Natural killer cell (primary cell): ENCODE measurements at regions not wholly inside any gene's neighbourhood (a gene's known extent, or its start where the extent isn't known, plus 50 kb on each side); places are given as distances from the start of the nearest gene placed in this dataset.
"Not testable (repeated sequence)": the region's sequence is repeated elsewhere in the genome, so short reads cannot be mapped to it uniquely, and the experiment has no call there.

Experiments
- ATAC-seq, 3 donors: fragments of 150-1000 bp in 2 of 3; fragments of 200-7000 bp in 1 of 3; cut with Tn5 transposase; 1 replicate in 1 of 3; 2 replicates in 2 of 3; pipeline ENCODE4 v1.10.0; 2021; ENCODE audit warnings: mild to moderate bottlenecking in 2 of 3, moderate library complexity in 2 of 3
- DNase-seq, 2 donors: peaks; one replicate each; pipeline versions ENCODE4 v3.0.0 to v3.0.0-alpha.2; 2013 to 2021; ENCODE audit warnings: mixed read lengths in 1 of 2
- H3K27ac ChIP-seq: one replicate; pipeline ENCODE4 v1.5.1; 2013; ENCODE audit warnings: mild to moderate bottlenecking, low read length
- H3K27me3 ChIP-seq: one replicate; pipeline ENCODE4 v1.6.1; 2013; ENCODE audit warnings: low read length; ENCODE audit not compliant: control insufficient read depth, insufficient read depth
- H3K36me3 ChIP-seq: one replicate; pipeline ENCODE4 v1.6.1; 2013; ENCODE audit warnings: low read length; ENCODE audit not compliant: control insufficient read depth, insufficient read depth
- H3K4me1 ChIP-seq: one replicate; pipeline ENCODE4 v1.6.1; 2013; ENCODE audit warnings: low read length; ENCODE audit not compliant: control insufficient read depth, insufficient read depth
- H3K4me3 ChIP-seq: one replicate; pipeline ENCODE4 v1.5.1; 2013; ENCODE audit warnings: low read length
- H3K9me3 ChIP-seq: one replicate; pipeline ENCODE4 v1.6.1; 2013; ENCODE audit warnings: low read length; ENCODE audit not compliant: control insufficient read depth, insufficient read depth
- H3K27ac Mint-ChIP-seq, 2 donors: one replicate each; pipeline ENCODE4 v1.8.0; 2022; ENCODE audit warnings: mild to moderate bottlenecking in 2 of 2, mixed read lengths in 2 of 2, moderate library complexity in 1 of 2
- H3K27me3 Mint-ChIP-seq, 2 donors: one replicate each; pipeline ENCODE4 v1.8.0; 2022; ENCODE audit warnings: low read depth in 2 of 2, mixed read lengths in 2 of 2
- H3K36me3 Mint-ChIP-seq: one replicate; pipeline ENCODE4 v1.8.0; 2022; ENCODE audit warnings: mixed read lengths
- H3K4me1 Mint-ChIP-seq, 2 donors: one replicate each; pipeline ENCODE4 v1.8.0; 2022; ENCODE audit warnings: mixed read lengths in 2 of 2
- H3K4me3 Mint-ChIP-seq: one replicate; pipeline ENCODE4 v1.8.0; 2022; ENCODE audit warnings: mild to moderate bottlenecking, moderate library complexity, mixed read lengths
- H3K9me3 Mint-ChIP-seq, 2 donors: one replicate each; pipeline ENCODE4 v1.8.0; 2022; ENCODE audit warnings: mixed read lengths in 2 of 2
- WGBS: methylation state at CpG from one replicate; pipeline ENCODE4 v1.1.7; 2013; ENCODE audit warnings: missing lambda C conversion rate; ENCODE audit not compliant: insufficient coverage; 5-methylcytosine and 5-hydroxymethylcytosine counted together
- intact Hi-C: fragments of 100-400 bp; cut with micrococcal nuclease; formaldehyde crosslinking; loops from one replicate; pipeline ENCODE4 v1.14.2; 2022
- TF ChIP-seq, protein P1 (sequence below): fragments of 200-600 bp; IDR thresholded peaks from one replicate; pipeline ENCODE4 v1.8.0; 2022; ENCODE audit warnings: antibody characterized with exemption

GRCh38 chr22:26837784-26838470 lies 180.5 kb downstream of the MIAT start:
- ATAC-seq (no peak), DNase-seq (no peak)
- no peak overlapping the region for H3K27ac Mint-ChIP-seq
- H3K9me3 Mint-ChIP-seq, result no peaks in the 10 kb centered on the region
- Histone ChIP-seq H3K4me1 (no peaks in the 10 kb centered on the region), H3K27me3 (no peaks in the 10 kb centered on the region), H3K36me3 (no peaks in the 10 kb centered on the region), H3K27ac (no peak overlapping the region), H3K4me3 (no peak overlapping the region), H3K9me3 (no peaks in the 10 kb centered on the region)
- intact Hi-C loops, result no loop called here
- H3K36me3 Mint-ChIP-seq, result no peaks in the 10 kb centered on the region
- WGBS, result 53% methylated on average over 5 of the region's 5 CpGs
- TF ChIP-seq, protein P1, sequence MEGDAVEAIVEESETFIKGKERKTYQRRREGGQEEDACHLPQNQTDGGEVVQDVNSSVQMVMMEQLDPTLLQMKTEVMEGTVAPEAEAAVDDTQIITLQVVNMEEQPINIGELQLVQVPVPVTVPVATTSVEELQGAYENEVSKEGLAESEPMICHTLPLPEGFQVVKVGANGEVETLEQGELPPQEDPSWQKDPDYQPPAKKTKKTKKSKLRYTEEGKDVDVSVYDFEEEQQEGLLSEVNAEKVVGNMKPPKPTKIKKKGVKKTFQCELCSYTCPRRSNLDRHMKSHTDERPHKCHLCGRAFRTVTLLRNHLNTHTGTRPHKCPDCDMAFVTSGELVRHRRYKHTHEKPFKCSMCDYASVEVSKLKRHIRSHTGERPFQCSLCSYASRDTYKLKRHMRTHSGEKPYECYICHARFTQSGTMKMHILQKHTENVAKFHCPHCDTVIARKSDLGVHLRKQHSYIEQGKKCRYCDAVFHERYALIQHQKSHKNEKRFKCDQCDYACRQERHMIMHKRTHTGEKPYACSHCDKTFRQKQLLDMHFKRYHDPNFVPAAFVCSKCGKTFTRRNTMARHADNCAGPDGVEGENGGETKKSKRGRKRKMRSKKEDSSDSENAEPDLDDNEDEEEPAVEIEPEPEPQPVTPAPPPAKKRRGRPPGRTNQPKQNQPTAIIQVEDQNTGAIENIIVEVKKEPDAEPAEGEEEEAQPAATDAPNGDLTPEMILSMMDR, result no peak
- no peaks in the 10 kb centered on the region for H3K27me3 Mint-ChIP-seq
- H3K4me3 Mint-ChIP-seq, result no peak overlapping the region
- H3K4me1 Mint-ChIP-seq, result no peaks in the 10 kb centered on the region

GRCh38 chr22:26838471-26838825 lies 181.1 kb downstream of the MIAT start:
- Histone ChIP-seq H3K4me1 (no peaks in the 10 kb centered on the region), H3K27ac (no peak overlapping the region), H3K36me3 (no peaks in the 10 kb centered on the region), H3K4me3 (no peak overlapping the region), H3K9me3 (no peaks in the 10 kb centered on the region), H3K27me3 (no peaks in the 10 kb centered on the region)
- intact Hi-C loops, result no loop called here
- Mint-ChIP-seq H3K27me3 (no peaks in the 10 kb centered on the region), H3K4me1 (no peaks in the 10 kb centered on the region), H3K36me3 (no peaks in the 10 kb centered on the region), H3K4me3 (no peak overlapping the region), H3K27ac (no peak overlapping the region), H3K9me3 (no peaks in the 10 kb centered on the region)
- DNase-seq (no peak), ATAC-seq (no peak)
- 86% methylated on average over 5 of the region's 5 CpGs for WGBS
- TF ChIP-seq, protein P1, result no peak

DNA sequence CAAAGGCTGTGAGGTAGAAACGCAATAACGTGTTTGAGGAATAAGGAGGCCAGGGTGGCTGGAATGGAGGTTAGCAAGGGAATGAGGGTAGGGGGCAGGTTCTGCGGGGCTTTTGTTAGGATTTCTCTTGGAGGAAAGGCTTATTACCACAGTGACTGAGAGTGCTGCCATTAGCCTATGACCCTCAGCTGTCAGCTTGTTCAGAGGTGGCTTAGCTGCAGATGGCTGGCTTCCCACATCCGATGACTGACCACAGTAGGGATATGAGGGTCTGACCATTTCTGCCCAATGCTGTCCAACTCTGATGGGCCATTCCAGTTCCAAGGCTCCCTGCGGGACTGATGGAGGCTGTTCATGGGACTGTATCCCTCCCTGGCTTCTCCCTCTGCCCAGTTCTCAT lies 181.8 kb downstream of the MIAT start:
- TF ChIP-seq, protein P1, result no peak
- H3K36me3 Mint-ChIP-seq, result no peaks in the 10 kb centered on the region
- WGBS, result 96% methylated on average over 5 of the region's 5 CpGs

GRCh38 chr22:26840770-26841169 lies 183.4 kb downstream of the MIAT start:
- 96% methylated on average over 3 of the region's 3 CpGs for WGBS

More for the DNA sequence above, 181.8 kb downstream of the MIAT start:
- Mint-ChIP-seq H3K9me3 (no peaks in the 10 kb centered on the region), H3K4me1 (no peaks in the 10 kb centered on the region), H3K4me3 (no peak overlapping the region), H3K27ac (no peak overlapping the region), H3K27me3 (no peaks in the 10 kb centered on the region)
- Histone ChIP-seq H3K4me1 (no peaks in the 10 kb centered on the region), H3K4me3 (no peak overlapping the region), H3K27me3 (no peaks in the 10 kb centered on the region), H3K27ac (no peak overlapping the region), H3K9me3 (no peaks in the 10 kb centered on the region), H3K36me3 (no peaks in the 10 kb centered on the region)
- no peak for DNase-seq
- no peak for ATAC-seq
- intact Hi-C loops, result no loop called here

More at GRCh38 chr22:26840770-26841169, 183.4 kb downstream of the MIAT start:
- intact Hi-C loops, H3K4me1 ChIP-seq, H3K9me3 Mint-ChIP-seq, H3K9me3 ChIP-seq, H3K4me3 Mint-ChIP-seq, H3K27me3 Mint-ChIP-seq, H3K27ac ChIP-seq, H3K4me3 ChIP-seq, ATAC-seq, H3K27ac Mint-ChIP-seq, H3K36me3 Mint-ChIP-seq, H3K27me3 ChIP-seq, H3K36me3 ChIP-seq, DNase-seq: not testable (repeated sequence)
- H3K4me1 Mint-ChIP-seq, result peaks cover 6 to 10% of the 10 kb centered on the region in 2 donors
